Stomach (tissue), 8 donors: ENCODE measurements at regions not wholly inside any gene's neighbourhood (a gene's known extent, or its start where the extent isn't known, plus 50 kb on each side); places are given as distances from the start of the nearest gene placed in this dataset.

Experiments
- DNase-seq, 2 donors: peaks; one replicate each; pipeline versions ENCODE4 v3.0.0 to v3.0.0-alpha.2; 2013 to 2019
- H3K27ac ChIP-seq, 5 donors: fragments of 200-600 bp in 4 of 5; sonication (generic) in 4 of 5; one replicate each; pipeline ENCODE4 v1.5.1; 2013 to 2019; ENCODE audit warnings: mild to moderate bottlenecking in 1 of 5, moderate library complexity in 1 of 5
- H3K27me3 ChIP-seq, 3 donors: fragments of 200-600 bp; sonication (generic); one replicate each; pipeline ENCODE4 v1.5.1; 2017 to 2019; ENCODE audit warnings: mixed run types in 1 of 3
- H3K36me3 ChIP-seq, 4 donors: fragments of 200-600 bp; sonication (generic); 1 replicate in 3 of 4; 2 replicates in 1 of 4; pipeline ENCODE4 v1.5.1; 2016 to 2019
- H3K4me1 ChIP-seq, 4 donors: fragments of 200-600 bp; sonication (generic); one replicate each; pipeline ENCODE4 v1.5.1; 2016 to 2019
- H3K4me3 ChIP-seq, 4 donors: fragments of 200-600 bp; sonication (generic) in 3 of 4; one replicate each; pipeline ENCODE4 v1.5.1; 2016 to 2019; ENCODE audit warnings: mild to moderate bottlenecking in 1 of 4
- H3K9me3 ChIP-seq, 4 donors: fragments of 200-600 bp; sonication (generic); one replicate each; pipeline ENCODE4 v1.5.1; 2016 to 2019
- EP300 ChIP-seq: sonication (generic); formaldehyde crosslinking; IDR thresholded peaks from one replicate; pipeline ENCODE4 v1.6.1; 2017; ENCODE audit warnings: antibody characterized with exemption
- POLR2A ChIP-seq, 4 donors: fragments of 450-650 bp; IDR thresholded peaks; one replicate each; pipeline ENCODE4 v1.6.1; 2016; ENCODE audit warnings: antibody characterized with exemption in 4 of 4, control low read depth in 2 of 4, mild to moderate bottlenecking in 1 of 4, moderate library complexity in 1 of 4
- POLR2AphosphoS5 ChIP-seq, 3 donors: sonication (generic); formaldehyde crosslinking; IDR thresholded peaks; one replicate each; pipeline ENCODE4 v1.6.1; 2016; ENCODE audit warnings: antibody characterized with exemption in 3 of 3
- WGBS, 5 donors: extraction: QIAGEN DNeasy Blood & Tissue Kit in 3 of 5; methylation state at CpG; one replicate each; pipeline versions ENCODE4 v1.1.5 to v1.1.7; 2013 to 2018; 5-methylcytosine and 5-hydroxymethylcytosine counted together
- intact Hi-C: fragments of 100-400 bp; cut with DNase I; formaldehyde crosslinking; loops from one replicate; pipeline ENCODE4 v1.15.1; 2023; ENCODE audit warnings: low total_unique reads
- TF ChIP-seq, protein P1 (sequence below), 7 experiments: fragments of 450-650 bp in 4 of 7; fragments of 200-600 bp in 3 of 7; sonication (generic) in 3 of 7; IDR thresholded peaks; one replicate each; pipeline ENCODE4 v1.5.1; 2016 to 2019; ENCODE audit warnings: antibody characterized with exemption in 7 of 7, control low read depth in 2 of 7, mild to moderate bottlenecking in 1 of 7
- donor health status: healthy with polysubstance abuse.
- donor health status: Bipolar disorder and iron deficiency.
- donor health status: healthy.

GRCh38 chr3:127068871-127069270 lies 86.0 kb downstream of the PLXNA1 start:
- Histone ChIP-seq H3K27ac (no peak overlapping the region), H3K27me3 (peaks cover 0 to 60% (median 0%) of the 10 kb centered on the region in 3 donors), H3K9me3 (no peaks in the 10 kb centered on the region), H3K4me3 (no peak overlapping the region), H3K36me3 (no peaks in the 10 kb centered on the region), H3K4me1 (peaks cover 0 to 4% (median 0%) of the 10 kb centered on the region in 4 donors)
- 79 to 86% (median 83%) methylated on average over 9 of the region's 9 CpGs for WGBS, 5 donors
- intact Hi-C loops, result no loop called here
- no peak for TF ChIP-seq POLR2A (IDR thresholded peaks at IDR 0.05)
- TF ChIP-seq POLR2AphosphoS5 (IDR thresholded peaks at IDR 0.05), result no peak
- TF ChIP-seq, protein P1, sequence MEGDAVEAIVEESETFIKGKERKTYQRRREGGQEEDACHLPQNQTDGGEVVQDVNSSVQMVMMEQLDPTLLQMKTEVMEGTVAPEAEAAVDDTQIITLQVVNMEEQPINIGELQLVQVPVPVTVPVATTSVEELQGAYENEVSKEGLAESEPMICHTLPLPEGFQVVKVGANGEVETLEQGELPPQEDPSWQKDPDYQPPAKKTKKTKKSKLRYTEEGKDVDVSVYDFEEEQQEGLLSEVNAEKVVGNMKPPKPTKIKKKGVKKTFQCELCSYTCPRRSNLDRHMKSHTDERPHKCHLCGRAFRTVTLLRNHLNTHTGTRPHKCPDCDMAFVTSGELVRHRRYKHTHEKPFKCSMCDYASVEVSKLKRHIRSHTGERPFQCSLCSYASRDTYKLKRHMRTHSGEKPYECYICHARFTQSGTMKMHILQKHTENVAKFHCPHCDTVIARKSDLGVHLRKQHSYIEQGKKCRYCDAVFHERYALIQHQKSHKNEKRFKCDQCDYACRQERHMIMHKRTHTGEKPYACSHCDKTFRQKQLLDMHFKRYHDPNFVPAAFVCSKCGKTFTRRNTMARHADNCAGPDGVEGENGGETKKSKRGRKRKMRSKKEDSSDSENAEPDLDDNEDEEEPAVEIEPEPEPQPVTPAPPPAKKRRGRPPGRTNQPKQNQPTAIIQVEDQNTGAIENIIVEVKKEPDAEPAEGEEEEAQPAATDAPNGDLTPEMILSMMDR (IDR thresholded peaks at IDR 0.05), result no peak
- TF ChIP-seq EP300, result no peak
- no peak for DNase-seq

GRCh38 chr3:127069814-127070440 lies 87.0 kb downstream of the PLXNA1 start:
- peaks cover 0 to 50% (median 0%) of the 10 kb centered on the region in 3 donors for H3K27me3 ChIP-seq
- H3K4me3 ChIP-seq, result no peak overlapping the region
- no peak for DNase-seq
- H3K4me1 ChIP-seq, result peaks cover 0 to 10% (median 0%) of the 10 kb centered on the region in 4 donors
- H3K27ac ChIP-seq, result no peak overlapping the region
- intact Hi-C loops, result no loop called here
- H3K36me3 ChIP-seq, result no peaks in the 10 kb centered on the region
- WGBS, 5 donors, result 80 to 87% (median 83%) methylated on average over 5 to 14 of the region's 14 CpGs
- TF ChIP-seq, protein P1 (IDR thresholded peaks at IDR 0.05), result no peak
- no peak for TF ChIP-seq POLR2AphosphoS5 (IDR thresholded peaks at IDR 0.05)
- no peak for TF ChIP-seq EP300
- TF ChIP-seq POLR2A (IDR thresholded peaks at IDR 0.05), result no peak
- no peaks in the 10 kb centered on the region for H3K9me3 ChIP-seq

- WGBS, 5 donors, result 88 to 91% (median 89%) methylated on average over 7 to 9 of the region's 9 CpGs
- TF ChIP-seq POLR2AphosphoS5 (IDR thresholded peaks at IDR 0.05) (no peak), POLR2A (IDR thresholded peaks at IDR 0.05) (no peak)
- TF ChIP-seq, protein P1 (IDR thresholded peaks at IDR 0.05), result no peak
- no peaks in the 10 kb centered on the region for H3K9me3 ChIP-seq
- no peak overlapping the region for H3K4me3 ChIP-seq
- H3K27me3 ChIP-seq, result peaks cover 0 to 46% (median 0%) of the 10 kb centered on the region in 3 donors
- H3K4me1 ChIP-seq, result peaks cover 0 to 10% (median 0%) of the 10 kb centered on the region in 4 donors
- no peak for DNase-seq
- intact Hi-C loops, result no loop called here
- no peaks in the 10 kb centered on the region for H3K36me3 ChIP-seq
- H3K27ac ChIP-seq, result no peak overlapping the region
These were observed 87.9 kb downstream of the PLXNA1 start for GRCh38 chr3:127070776-127071175.

DNA sequence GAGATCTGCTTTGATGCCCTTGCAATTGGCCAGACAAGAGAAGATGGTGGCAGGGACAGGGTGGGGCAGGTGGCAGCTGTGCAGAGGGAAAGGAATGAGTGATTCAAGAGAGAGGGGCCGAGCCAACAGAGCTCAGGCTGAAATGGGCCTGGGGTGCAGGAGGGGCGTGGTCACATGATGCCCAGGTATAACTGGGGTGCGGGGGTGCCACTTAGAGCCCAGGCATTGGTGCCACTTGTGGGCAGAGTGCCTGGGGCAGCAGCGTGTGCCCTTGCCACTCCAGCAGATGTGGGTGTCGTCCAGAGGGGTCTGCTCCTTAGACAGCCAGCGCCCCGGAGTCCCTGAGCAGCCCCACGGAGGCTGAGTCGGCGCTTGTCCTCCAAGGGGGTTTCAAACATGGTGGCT lies 88.7 kb downstream of the PLXNA1 start:
- no peak overlapping the region for H3K4me3 ChIP-seq
- TF ChIP-seq POLR2A (IDR thresholded peaks at IDR 0.05) (no peak), EP300 (no peak), POLR2AphosphoS5 (IDR thresholded peaks at IDR 0.05) (no peak)
- TF ChIP-seq, protein P1 (IDR thresholded peaks at IDR 0.05), result no peak
- no peaks in the 10 kb centered on the region for H3K9me3 ChIP-seq
- DNase-seq, result no peak
- H3K4me1 ChIP-seq, result peaks cover 0 to 10% (median 0%) of the 10 kb centered on the region in 4 donors
- no peak overlapping the region for H3K27ac ChIP-seq
- intact Hi-C loops, result no loop called here
- 83 to 95% (median 90%) methylated on average over 10 of the region's 10 CpGs for WGBS, 5 donors
- no peaks in the 10 kb centered on the region for H3K36me3 ChIP-seq
- peaks cover 0 to 39% (median 0%) of the 10 kb centered on the region in 3 donors for H3K27me3 ChIP-seq
